ENCODE measurements at regions not wholly inside any gene's neighbourhood (a gene's known extent, or its start where the extent isn't known, plus 50 kb on each side); places are given as distances from the start of the nearest gene placed in this dataset.

DNA sequence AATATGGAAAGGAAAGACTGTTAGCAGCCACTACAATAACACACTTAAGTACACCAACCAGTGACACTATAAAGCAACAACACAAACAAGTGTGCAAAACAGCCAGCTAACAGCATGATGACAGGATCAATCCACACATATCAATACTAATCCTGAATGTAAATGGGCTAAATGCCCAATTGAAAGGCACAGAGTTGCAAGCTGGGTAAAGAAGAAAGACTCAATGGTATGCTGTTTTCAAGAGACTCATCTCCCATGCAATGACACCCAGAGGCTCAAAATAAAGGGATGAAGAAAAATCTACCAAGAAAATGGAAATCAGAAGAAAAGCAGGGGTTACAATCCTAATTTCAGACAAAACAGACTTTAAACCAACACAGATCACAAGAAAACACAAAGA is 94.2 kb upstream of the ENPEP start:
- no peak for TF ChIP-seq POLR2A (IDR thresholded peaks at IDR 0.05; ENCODE audit: low read depth, low read length)
- no peak for FAIRE-seq
- no peak for DNase-seq (ENCODE audit: insufficient read length, low spot score)

DNA sequence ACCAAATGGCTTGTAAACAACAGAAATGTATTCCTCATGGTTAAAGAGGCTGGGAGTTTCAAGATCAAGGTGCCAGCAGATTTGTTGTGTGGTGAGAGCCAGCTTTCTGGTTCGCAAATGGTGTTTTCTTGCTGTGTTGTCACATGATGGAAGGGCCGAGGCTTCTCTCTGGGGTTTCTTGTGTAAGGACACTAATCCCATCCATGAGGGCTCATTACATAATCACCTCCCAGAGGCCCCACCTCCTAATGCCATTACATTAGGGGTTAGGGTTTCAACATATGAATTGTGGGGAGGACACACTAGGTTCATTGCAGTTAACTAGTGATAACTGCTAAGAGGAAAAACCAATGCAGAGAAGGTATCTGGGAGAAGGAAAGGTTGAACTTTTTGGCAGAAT is 103.5 kb upstream of the ENPEP start:
- no peak for TF ChIP-seq POLR2A (IDR thresholded peaks at IDR 0.05; ENCODE audit: low read depth, low read length)
- DNase-seq (ENCODE audit: insufficient read length, low spot score) (no peak), FAIRE-seq (no peak)

GRCh38 chr4:110371016-110371770 is 104.8 kb upstream of the ENPEP start:
- no peak for TF ChIP-seq POLR2A (IDR thresholded peaks at IDR 0.05; ENCODE audit: low read depth, low read length)
- FAIRE-seq (no peak), DNase-seq (ENCODE audit: insufficient read length, low spot score) (no peak)

DNA sequence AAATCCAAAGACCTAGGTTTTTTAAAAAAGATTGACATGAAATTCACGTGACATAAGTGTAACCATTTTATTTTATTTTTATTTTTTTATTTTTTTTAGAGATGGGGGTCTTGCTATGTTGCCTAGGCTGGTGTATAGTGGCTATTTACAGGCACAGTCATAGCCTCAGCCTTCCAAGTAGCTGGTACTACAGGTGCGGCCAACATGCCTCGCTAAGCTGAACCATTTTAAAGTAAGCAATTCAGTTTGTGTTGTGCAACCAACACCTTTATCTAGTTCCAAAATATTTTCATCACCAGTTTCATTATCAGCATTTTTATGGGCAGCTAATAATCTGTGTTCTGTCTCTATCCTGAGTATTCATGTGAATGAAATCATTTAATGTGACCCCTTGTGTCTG is 107.5 kb upstream of the ENPEP start:
- DNase-seq (ENCODE audit: insufficient read length, low spot score), result no peak
- no peak for TF ChIP-seq POLR2A (IDR thresholded peaks at IDR 0.05; ENCODE audit: low read depth, low read length)
- FAIRE-seq, result no peak

- no peak for FAIRE-seq
- DNase-seq (ENCODE audit: insufficient read length, low spot score), result no peak
- TF ChIP-seq POLR2A (IDR thresholded peaks at IDR 0.05; ENCODE audit: low read depth, low read length), result no peak
Measured at GRCh38 chr4:110367156-110367555, 108.8 kb upstream of the ENPEP start.

GRCh38 chr4:110365761-110366160 is 110.2 kb upstream of the ENPEP start:
- DNase-seq (ENCODE audit: insufficient read length, low spot score), result no peak
- no peak for TF ChIP-seq POLR2A (IDR thresholded peaks at IDR 0.05; ENCODE audit: low read depth, low read length)
- no peak for FAIRE-seq

DNA sequence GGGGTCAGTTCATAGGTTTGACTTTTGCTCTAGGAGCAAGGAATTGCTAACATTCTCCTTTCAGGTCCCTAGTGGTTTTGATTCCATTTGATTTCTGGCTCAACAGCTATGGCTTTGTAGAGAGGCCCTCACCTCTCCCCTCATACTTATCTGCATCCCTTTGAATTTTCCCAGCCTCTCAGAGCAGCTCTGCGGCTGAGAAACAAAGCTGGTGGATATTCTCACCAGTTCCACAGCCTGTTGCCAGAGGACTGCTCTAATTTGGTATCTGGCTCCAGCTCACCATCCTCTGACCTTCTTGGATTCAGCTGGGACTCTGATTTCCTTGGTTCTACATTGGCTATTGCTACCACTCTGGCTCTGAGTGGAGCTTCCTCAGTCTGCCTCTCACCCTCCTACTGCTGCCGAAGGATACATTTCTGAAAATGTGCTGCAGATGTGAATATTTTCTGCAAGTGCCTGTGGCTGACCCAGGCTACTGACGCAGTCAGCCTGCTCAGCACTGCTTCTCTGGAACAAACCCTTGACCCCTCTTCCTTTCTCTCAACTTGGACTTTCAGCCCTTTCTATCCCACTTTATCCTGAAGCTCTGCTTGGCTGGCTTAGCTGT is 110.9 kb upstream of the ENPEP start:
- TF ChIP-seq POLR2A (IDR thresholded peaks at IDR 0.05; ENCODE audit: low read depth, low read length), result no peak
- DNase-seq (ENCODE audit: insufficient read length, low spot score) (no peak), FAIRE-seq (no peak)

DNA sequence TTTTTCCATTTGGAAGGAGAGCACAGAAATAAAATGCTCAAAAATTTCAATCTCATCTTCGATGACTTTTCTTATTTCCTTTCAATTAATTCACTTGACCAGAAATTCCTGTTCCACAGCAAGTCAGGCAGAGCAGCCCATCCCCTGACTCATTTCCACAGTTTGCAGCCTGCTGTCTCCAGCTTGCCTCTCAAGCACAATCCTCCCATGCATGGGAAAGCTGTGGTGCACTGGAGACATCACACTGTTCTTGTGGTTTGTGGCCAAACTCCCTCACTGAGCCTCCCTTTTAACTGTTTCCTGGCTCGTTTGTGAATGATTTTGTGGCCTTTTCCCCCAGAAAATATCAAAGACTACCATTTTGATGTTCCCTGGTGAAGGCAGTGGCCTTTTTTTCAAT is 114.0 kb upstream of the ENPEP start:
- FAIRE-seq, result no peak
- no peak for TF ChIP-seq POLR2A (IDR thresholded peaks at IDR 0.05; ENCODE audit: low read depth, low read length)
- peak; percentile 8 for DNase-seq (ENCODE audit: insufficient read length, low spot score)

DNA sequence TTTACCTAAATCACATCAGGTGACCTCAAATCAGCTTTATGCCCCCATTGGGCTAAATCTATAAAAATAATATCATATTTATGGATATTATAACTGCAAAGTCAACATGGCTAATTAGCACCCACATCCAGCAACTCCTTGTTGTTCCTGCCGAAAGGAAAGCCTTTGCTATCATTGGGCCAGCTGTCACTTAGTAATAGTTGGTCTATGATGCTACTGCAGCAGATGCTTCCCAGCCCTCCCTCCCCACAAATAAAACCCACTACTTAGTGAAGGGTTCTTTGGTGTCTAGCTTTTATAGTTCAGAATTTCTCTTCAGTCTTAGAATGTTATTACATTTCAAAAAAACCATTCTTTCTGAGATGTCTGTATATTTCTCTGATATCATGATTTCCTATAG is 116.9 kb upstream of the ENPEP start:
- DNase-seq (ENCODE audit: insufficient read length, low spot score), result no peak
- no peak for TF ChIP-seq POLR2A (IDR thresholded peaks at IDR 0.05; ENCODE audit: low read depth, low read length)
- FAIRE-seq, result no peak

DNA sequence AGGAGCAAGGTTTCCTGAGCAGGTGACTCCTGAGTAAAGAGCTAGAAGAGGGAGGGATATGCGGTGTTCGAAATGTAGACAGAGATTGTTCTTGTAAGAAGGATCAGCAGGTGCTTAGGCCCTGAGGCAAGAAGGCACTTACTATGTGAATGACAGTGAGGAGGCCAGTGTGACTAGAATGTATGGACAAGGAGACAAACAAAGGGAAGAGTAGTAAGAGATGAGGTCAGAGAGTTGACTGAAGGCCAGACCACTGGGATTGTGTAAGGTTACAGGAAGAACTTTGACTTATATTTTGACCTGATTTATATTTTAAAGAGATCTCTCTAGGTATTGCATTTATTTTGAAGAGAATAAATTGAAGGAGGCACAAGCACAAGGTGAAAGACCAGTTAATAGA is 118.4 kb upstream of the ENPEP start:
- TF ChIP-seq POLR2A (IDR thresholded peaks at IDR 0.05; ENCODE audit: low read depth, low read length), result no peak
- DNase-seq (ENCODE audit: insufficient read length, low spot score) (no peak), FAIRE-seq (no peak)

- TF ChIP-seq POLR2A (IDR thresholded peaks at IDR 0.05; ENCODE audit: low read depth, low read length), result no peak
- no peak for FAIRE-seq
- no peak for DNase-seq (ENCODE audit: insufficient read length, low spot score)
Measured at GRCh38 chr4:110354460-110354859, 121.5 kb upstream of the ENPEP start.

- FAIRE-seq, result no peak
- no peak for DNase-seq (ENCODE audit: insufficient read length, low spot score)
- no peak for TF ChIP-seq POLR2A (IDR thresholded peaks at IDR 0.05; ENCODE audit: low read depth, low read length)
Measured at GRCh38 chr4:110352670-110353442, 123.1 kb upstream of the ENPEP start.

- FAIRE-seq (no peak), DNase-seq (ENCODE audit: insufficient read length, low spot score) (no peak)
- no peak for TF ChIP-seq POLR2A (IDR thresholded peaks at IDR 0.05; ENCODE audit: low read depth, low read length)
Measured at GRCh38 chr4:110348711-110349383, 127.1 kb upstream of the ENPEP start.

DNA sequence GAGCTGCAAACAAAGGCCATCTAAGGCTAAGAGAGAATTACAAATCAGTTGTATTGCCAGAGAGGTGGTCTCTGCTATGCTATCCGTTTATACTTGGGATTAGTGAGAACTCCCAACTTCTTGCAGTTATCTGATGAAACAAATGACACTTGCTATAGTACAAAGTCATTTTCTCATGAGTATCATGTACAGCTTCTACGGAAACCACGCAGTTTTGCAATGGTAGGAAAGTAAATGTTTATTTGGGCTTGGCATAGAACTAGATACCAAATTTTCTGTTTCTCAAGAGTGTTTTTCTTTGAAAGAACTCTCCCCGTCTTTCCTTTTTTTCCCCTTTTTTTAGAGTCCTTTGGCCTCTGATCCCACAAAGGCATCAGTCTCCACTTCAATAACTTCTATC is 128.2 kb upstream of the ENPEP start:
- no peak for TF ChIP-seq POLR2A (IDR thresholded peaks at IDR 0.05; ENCODE audit: low read depth, low read length)
- FAIRE-seq, result no peak

More for the DNA sequence above, 128.2 kb upstream of the ENPEP start:
- no peak for DNase-seq (ENCODE audit: insufficient read length, low spot score)
